Fibroblast of upper back skin (primary cell): ENCODE measurements at regions not wholly inside any gene's neighbourhood (a gene's known extent, or its start where the extent isn't known, plus 50 kb on each side); places are given as distances from the start of the nearest gene placed in this dataset.

Source experiments
- DNase-seq: peaks from one replicate; pipeline ENCODE4 v3.0.0-alpha.2; 2013

- DNase-seq: no peak
These were observed 176.2 kb upstream of the NOVA1 start for GRCh38 chr14:26773906-26774593.

DNA sequence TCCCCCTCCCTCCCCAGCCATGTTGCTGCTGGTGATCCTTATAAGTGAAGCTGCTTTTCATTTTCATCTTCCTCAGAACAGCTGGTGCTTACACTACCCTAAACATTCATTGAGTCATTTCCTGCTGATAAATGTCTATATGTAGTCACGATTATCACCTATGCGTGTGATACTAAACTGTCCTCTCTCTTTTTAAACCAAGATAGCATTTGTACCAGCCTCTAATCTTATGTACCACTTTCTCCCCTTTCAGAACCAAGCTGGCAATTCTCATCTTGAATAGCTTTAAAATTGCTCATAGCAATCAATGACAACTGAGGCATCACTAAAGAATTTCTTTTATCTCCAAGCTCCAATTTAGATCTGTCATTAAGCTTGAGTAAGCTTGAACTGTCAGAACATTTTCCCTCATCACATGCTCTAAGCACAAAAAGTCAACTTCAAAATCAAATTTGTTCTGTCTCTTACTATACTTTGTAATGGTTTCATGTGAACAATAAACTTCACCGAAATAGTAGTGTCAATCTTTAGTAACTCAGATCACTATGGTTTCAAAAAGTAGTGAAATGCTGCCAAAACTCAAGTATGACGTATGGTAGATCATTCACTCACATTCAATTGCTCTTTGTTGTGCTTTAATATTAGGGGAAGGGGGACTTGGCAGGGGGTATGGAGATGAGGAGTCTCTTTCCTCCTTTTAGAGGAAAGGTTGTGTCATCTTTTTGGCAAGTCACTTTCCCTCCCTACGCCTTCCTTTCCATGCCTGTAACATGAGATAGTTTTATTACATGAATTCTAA, 178.1 kb upstream of the NOVA1 start:
- peak; percentile 61 for DNase-seq

GRCh38 chr14:26791117-26791806, 193.4 kb upstream of the NOVA1 start:
- DNase-seq: no peak

GRCh38 chr14:26794731-26795130, 196.9 kb upstream of the NOVA1 start:
- peak; percentile 62 for DNase-seq

DNA sequence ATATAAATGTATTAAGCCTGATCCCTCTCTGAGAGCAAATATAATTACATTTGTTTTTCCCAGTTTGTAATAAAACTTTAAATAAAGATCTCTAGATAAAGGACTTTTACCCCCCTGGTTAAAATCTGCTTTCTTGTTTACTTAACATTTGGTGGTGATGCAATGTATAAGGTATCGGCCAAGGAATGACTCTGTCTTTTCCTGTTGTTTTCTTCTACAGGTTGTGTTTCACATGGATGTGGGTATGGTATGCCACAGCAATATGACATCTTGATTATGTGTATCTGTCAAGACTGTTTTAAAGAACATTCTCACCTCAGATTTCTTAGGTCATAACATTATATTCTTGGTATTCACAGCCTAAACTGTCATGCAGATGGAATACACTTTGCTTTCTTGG, 210.6 kb upstream of the NOVA1 start:
- no peak for DNase-seq

DNA sequence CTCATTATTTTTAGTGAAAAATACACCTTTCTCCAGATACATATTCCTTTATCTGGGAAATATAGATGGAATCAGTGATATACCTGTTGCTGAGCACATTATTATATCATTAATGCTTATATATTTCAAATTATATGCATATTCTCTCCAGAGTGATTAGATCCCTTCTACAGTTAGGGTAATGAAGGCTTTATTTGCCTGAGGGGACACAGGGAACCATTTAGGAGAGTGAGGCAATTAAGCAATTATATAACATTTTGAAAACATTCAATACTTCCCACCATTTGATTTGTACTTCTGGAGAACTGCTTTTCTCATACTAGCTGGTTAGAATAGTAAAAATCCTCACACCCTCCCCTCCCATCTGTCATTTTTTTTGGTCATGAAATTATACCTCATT, 212.8 kb upstream of the NOVA1 start:
- DNase-seq: no peak

DNA sequence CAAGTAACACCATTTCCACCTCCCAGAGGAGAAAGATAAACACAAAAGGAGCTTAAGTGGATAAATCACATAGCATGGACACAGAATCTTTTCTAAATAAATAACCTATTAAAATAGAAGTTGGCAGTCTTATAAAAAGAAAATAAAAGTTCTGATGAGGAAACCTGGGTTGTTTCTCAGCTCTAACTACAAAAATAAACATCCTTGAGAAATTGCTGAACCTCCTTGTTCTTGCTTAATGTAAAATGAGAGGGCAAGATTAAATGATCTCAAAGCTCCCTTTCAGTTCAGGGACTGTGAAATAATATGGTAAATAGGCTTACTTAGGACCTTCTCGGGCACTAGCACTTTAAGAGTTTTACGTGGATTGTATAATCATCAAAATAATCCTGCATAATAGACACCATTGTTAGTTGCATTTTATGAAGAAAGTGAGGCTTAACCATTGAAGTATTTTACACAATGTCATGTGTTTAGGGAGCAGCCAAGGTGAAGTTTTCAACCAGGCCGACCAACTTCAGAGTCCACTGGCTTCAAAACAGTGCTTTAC, 214.0 kb upstream of the NOVA1 start:
- no peak for DNase-seq

DNA sequence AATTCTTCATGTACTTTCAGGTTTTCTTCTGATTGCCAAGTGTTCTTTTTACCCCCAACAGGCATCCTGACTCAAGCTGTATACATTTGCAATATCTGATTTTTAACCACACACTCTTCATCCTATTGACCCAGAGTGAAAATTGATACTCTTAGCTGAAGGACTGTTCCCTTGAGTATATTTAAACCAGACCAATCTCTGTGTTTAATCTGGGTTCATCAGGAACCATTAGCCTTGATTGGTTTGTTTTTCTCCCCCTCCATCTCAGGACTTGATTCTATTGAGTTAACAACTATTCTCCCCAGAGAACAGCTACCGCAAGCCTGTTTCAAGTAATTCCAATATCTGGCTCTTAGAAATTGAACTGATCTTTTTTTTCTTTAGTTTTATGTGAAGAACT, 222.3 kb upstream of the NOVA1 start:
- peak; percentile 68 for DNase-seq

- DNase-seq: no peak
These were observed 222.7 kb upstream of the NOVA1 start for GRCh38 chr14:26820572-26820971.

GRCh38 chr14:26828741-26829140, 230.9 kb upstream of the NOVA1 start:
- no peak for DNase-seq

- no peak for DNase-seq
These were observed 235.9 kb upstream of the NOVA1 start for GRCh38 chr14:26833621-26834176.

DNA sequence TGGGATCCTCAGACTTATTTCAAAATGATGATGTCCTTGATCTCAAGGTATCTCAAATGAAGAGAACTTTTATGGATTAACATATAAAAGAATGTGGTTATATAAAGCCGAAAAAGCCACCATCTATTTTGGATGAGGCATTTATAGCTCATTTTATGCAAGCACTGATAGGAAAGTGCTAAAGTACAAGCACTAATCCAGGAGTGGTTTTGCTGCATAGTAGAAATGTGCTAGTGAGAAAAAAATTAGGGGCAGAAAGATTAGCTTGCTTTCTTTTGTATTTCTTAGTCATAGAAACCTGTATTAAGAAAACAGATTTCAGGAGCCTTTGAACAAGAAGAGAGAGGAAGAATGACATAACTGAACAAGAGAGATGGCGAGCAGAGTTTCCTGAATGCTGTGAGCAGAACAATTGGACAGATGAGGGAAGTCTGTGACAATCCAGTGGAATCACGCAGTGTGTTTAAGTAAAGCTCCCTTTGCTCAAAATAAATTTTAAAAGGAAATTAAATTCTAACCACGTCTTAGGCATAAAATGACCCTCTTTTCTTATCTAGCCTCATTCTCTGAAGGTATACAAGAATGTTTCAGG, 238.2 kb upstream of the NOVA1 start:
- no peak for DNase-seq

DNA sequence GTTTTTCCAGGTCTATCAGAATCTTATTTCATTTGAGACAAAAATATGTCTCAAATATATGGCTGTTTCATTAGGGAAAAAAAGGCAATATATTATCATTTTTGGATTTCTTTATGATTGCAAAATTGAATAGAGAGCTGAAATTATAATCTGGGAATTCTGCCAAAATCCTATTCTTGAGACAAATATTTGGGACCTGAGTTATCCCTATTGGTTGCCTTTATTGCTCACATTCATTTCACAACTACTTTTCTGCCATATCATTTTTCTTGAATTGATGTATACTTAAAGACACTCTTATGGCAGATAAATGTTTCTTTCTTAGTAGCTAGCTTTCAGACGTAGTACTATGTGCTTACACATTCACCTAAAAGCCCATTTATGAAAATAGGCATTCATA, 241.6 kb upstream of the NOVA1 start:
- peak; percentile 11 for DNase-seq

- DNase-seq: no peak
These were observed 243.5 kb upstream of the NOVA1 start for GRCh38 chr14:26841326-26841725.

GRCh38 chr14:26841920-26842741, 244.3 kb upstream of the NOVA1 start:
- DNase-seq: peak; percentile 97

GRCh38 chr14:26845151-26845818, 247.5 kb upstream of the NOVA1 start:
- DNase-seq: no peak

- DNase-seq: no peak
These were observed 248.6 kb upstream of the NOVA1 start for GRCh38 chr14:26846388-26846787.

GRCh38 chr14:26849514-26849913, 251.7 kb upstream of the NOVA1 start:
- DNase-seq: no peak

- no peak for DNase-seq
These were observed 254.0 kb upstream of the NOVA1 start for GRCh38 chr14:26851793-26852192.

- peak; percentile 45 for DNase-seq
These were observed 257.4 kb upstream of the NOVA1 start for GRCh38 chr14:26855077-26855753.
